NCI-H1417 (cell line): ENCODE measurements at regions not wholly inside any gene's neighbourhood (a gene's known extent, or its start where the extent isn't known, plus 50 kb on each side); places are given as distances from the start of the nearest gene placed in this dataset.

Experiments
- DNase-seq, 3 experiments: peaks; one replicate each; lab custom pipeline; 2025; lab: John Stamatoyannopoulos, UW

- DNase-seq: no peak
Measured at GRCh38 chr10:105879401-105879800, 1238.3 kb downstream of the SORCS3 start.

- no peak for DNase-seq
Measured at GRCh38 chr10:105875050-105875449, 1234.0 kb downstream of the SORCS3 start.

GRCh38 chr10:105872665-105873064, 1231.6 kb downstream of the SORCS3 start:
- no peak for DNase-seq

GRCh38 chr10:105868935-105869334, 1227.8 kb downstream of the SORCS3 start:
- no peak for DNase-seq

GRCh38 chr10:105864854-105865253, 1223.8 kb downstream of the SORCS3 start:
- DNase-seq: no peak

GRCh38 chr10:105857268-105858264, 1216.5 kb downstream of the SORCS3 start:
- no peak for DNase-seq

- DNase-seq: no peak
Measured at GRCh38 chr10:105855791-105856190, 1214.7 kb downstream of the SORCS3 start.

GRCh38 chr10:105844676-105845570, 1203.8 kb downstream of the SORCS3 start:
- no peak for DNase-seq

- DNase-seq: no peak
Measured at GRCh38 chr10:105844241-105844640, 1203.2 kb downstream of the SORCS3 start.

- no peak for DNase-seq
Measured at GRCh38 chr10:105843786-105844185, 1202.7 kb downstream of the SORCS3 start.

- DNase-seq: no peak
Measured at GRCh38 chr10:105840288-105840770, 1199.2 kb downstream of the SORCS3 start.

GRCh38 chr10:105838392-105838791, 1197.3 kb downstream of the SORCS3 start:
- DNase-seq: no peak

- DNase-seq: no peak
Measured at GRCh38 chr10:105837951-105838350, 1196.9 kb downstream of the SORCS3 start.

- no peak for DNase-seq
Measured at GRCh38 chr10:105834261-105835059, 1193.4 kb downstream of the SORCS3 start.

GRCh38 chr10:105827133-105827532, 1186.0 kb downstream of the SORCS3 start:
- DNase-seq: no peak

- no peak for DNase-seq
Measured at GRCh38 chr10:105807935-105808587, 1167.0 kb downstream of the SORCS3 start.

- DNase-seq: no peak
Measured at GRCh38 chr10:105803206-105803605, 1162.1 kb downstream of the SORCS3 start.

- no peak for DNase-seq
Measured at GRCh38 chr10:105800641-105801040, 1159.6 kb downstream of the SORCS3 start.

GRCh38 chr10:105798328-105798889, 1157.3 kb downstream of the SORCS3 start:
- no peak for DNase-seq

GRCh38 chr10:105797234-105797890, 1156.3 kb downstream of the SORCS3 start:
- peak in 2 of 3 experiments; percentile 0 to 43 for DNase-seq
